ENCODE measurements at regions not wholly inside any gene's neighbourhood (a gene's known extent, or its start where the extent isn't known, plus 50 kb on each side); places are given as distances from the start of the nearest gene placed in this dataset.

DNA sequence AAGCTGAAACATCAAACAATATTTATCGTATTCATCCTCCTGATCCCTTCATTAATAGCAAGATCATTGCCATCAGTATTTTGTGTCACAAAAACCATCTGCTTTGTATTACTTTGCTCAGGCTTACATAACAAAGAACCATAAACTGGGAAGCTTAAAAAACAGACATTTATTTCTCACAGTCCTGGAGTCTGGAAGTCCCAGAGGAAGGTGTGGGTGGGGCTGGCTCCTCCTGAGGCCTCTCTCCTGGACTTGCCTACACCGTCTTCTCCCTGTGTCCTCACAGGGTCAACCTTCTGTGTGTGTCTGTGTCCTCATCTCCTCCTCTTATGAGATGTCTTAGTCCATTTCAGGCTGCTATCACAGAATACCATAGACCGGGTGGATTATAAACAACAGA, 61.3 kb upstream of the MXRA5 start:
- no peak for TF ChIP-seq CTCF (IDR thresholded peaks at IDR 0.05)
- DNase-seq = peak in 1 of 2 donors; percentile 6
- Histone ChIP-seq H3K4me1 (peaks cover 0 to 19% (median 0%) of the 10 kb centered on the region in 9 donors), H3K4me3 (no peak overlapping the region), H3K36me3 (no peaks in the 10 kb centered on the region), H3K9me3 (peaks cover 0 to 8% (median 0%) of the 10 kb centered on the region in 11 donors), H3K27ac (peak overlapping the region in 2 of 10 donors; percentile 62), H3K27me3 (no peaks in the 10 kb centered on the region)
- intact Hi-C loops (cut with DNase I) = no loop called here
- WGBS, 2 donors = 51 to 53% methylated on average over 3 of the region's 3 CpGs
- peak in 4 of 8 donors; percentile 24 to 84 (median 48) for ATAC-seq

DNA sequence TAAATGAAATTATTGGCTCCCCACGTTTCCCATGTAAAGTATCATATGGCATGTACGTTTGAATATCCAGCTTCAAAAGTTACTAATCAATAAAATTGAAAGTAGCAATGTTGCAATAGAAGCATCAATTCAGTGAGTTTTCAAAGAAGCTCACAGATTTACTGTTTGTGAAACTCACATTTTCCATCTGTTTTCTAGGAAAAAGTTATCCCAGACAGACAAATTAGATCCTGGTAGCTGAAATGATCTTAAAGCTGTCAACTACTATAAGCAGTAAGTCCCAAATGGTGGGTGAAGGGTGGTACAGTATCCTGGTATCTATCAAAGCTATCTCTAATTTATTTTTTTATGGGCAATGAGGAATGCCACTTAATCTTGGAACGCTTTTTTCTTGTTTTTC, 60.7 kb upstream of the MXRA5 start:
- peak overlapping the region in 2 of 10 donors; percentile 51 to 62 for H3K27ac ChIP-seq
- 74 to 87% methylated on average over 3 of the region's 3 CpGs for WGBS, 2 donors
- DNase-seq (no peak), ATAC-seq (no peak)
- intact Hi-C loops (cut with DNase I) = no loop called here
- peaks cover 0 to 19% (median 0%) of the 10 kb centered on the region in 9 donors for H3K4me1 ChIP-seq
- H3K4me3 ChIP-seq = no peak overlapping the region
- TF ChIP-seq CTCF (IDR thresholded peaks at IDR 0.05) = no peak
- H3K27me3 ChIP-seq = no peaks in the 10 kb centered on the region
- H3K36me3 ChIP-seq = no peaks in the 10 kb centered on the region
- H3K9me3 ChIP-seq = peaks cover 0 to 5% (median 0%) of the 10 kb centered on the region in 11 donors

DNA sequence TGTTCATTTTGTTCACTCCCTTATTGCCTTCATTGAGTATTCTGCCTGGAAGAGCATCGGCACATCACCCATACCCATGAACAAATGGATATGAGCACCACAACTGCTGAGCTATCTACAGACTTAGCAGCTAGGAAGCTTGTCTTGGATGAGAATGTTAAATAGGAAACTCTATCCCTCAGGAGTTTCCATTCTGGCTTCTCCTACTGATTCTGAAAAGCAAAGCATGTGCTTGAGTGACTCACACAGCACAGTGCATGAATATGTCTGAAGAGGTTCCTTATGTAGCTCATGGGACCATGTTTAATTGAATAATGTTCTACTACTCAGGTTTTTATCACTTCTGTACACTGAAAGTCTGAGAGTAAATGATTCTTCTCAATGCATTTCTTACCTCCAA, 57.3 kb upstream of the MXRA5 start:
- Histone ChIP-seq H3K9me3 (peaks cover 0 to 4% (median 0%) of the 10 kb centered on the region in 11 donors), H3K27ac (peak overlapping the region in 2 of 10 donors; percentile 15 to 49), H3K27me3 (no peaks in the 10 kb centered on the region), H3K36me3 (no peaks in the 10 kb centered on the region), H3K4me1 (peaks cover 0 to 27% (median 0%) of the 10 kb centered on the region in 9 donors), H3K4me3 (no peak overlapping the region)
- WGBS, 2 donors = 76 to 83% methylated on average over 1 of the region's 1 CpG
- ATAC-seq (peak in 5 of 8 donors; percentile 33 to 84 (median 39)), DNase-seq (no peak)
- no peak for TF ChIP-seq CTCF (IDR thresholded peaks at IDR 0.05)
- intact Hi-C loops (cut with DNase I) = no loop called here

Data from heart right ventricle (tissue), 16 donors.